GM23248 (cell line): ENCODE measurements at regions not wholly inside any gene's neighbourhood (a gene's known extent, or its start where the extent isn't known, plus 50 kb on each side); places are given as distances from the start of the nearest gene placed in this dataset.

Experiments
- EZH2 ChIP-seq: fragments of 200-600 bp; sonication (generic); IDR thresholded peaks from 2 replicates; pipeline ENCODE4 v1.6.1; 2018; ENCODE audit warnings: antibody characterized with exemption, mild to moderate bottlenecking; ENCODE audit not compliant: insufficient read depth, poor library complexity, severe bottlenecking
- EZH2phosphoT487 ChIP-seq: fragments of 200-600 bp; sonication (generic); IDR thresholded peaks from 2 replicates; pipeline ENCODE4 v1.6.1; 2018; ENCODE audit warnings: antibody characterized with exemption, moderate library complexity, mild to moderate bottlenecking, low read depth; ENCODE audit not compliant: insufficient read depth

DNA sequence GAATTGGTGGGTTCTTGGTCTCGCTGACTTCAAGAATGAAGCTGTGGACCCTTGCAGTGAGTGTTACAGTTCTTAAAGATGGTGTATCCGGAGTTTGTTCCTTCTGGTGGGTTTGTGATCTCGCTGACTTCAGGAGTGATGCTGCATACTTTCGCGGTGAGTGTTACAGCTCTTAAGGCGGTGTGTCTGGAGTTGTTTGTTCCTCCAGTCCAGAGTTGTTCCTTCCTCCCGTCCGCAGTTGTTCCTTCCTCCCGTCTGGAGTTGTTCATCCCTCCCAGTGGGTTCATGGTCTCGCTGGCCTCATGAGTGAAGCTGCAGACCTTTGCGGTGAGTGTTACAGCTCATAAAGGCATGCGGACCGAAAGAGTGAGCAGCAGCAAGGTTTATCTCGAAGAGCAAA, 159.6 kb upstream of the ADAMTSL1 start:
- TF ChIP-seq EZH2phosphoT487 (no peak), EZH2 (no peak)
